22Rv1 (cell line): ENCODE measurements at regions not wholly inside any gene's neighbourhood (a gene's known extent, or its start where the extent isn't known, plus 50 kb on each side); places are given as distances from the start of the nearest gene placed in this dataset.

Source experiments
- ZFX ChIP-seq: fragments of 450-650 bp; IDR thresholded peaks from 2 replicates; pipeline ENCODE4 v1.6.1; 2017; ENCODE audit warnings: antibody characterized with exemption, borderline replicate concordance
- TF ChIP-seq, protein P1 (sequence below): fragments of 450-650 bp; IDR thresholded peaks from 2 replicates; pipeline ENCODE4 v1.5.1; 2017; ENCODE audit warnings: mild to moderate bottlenecking

DNA sequence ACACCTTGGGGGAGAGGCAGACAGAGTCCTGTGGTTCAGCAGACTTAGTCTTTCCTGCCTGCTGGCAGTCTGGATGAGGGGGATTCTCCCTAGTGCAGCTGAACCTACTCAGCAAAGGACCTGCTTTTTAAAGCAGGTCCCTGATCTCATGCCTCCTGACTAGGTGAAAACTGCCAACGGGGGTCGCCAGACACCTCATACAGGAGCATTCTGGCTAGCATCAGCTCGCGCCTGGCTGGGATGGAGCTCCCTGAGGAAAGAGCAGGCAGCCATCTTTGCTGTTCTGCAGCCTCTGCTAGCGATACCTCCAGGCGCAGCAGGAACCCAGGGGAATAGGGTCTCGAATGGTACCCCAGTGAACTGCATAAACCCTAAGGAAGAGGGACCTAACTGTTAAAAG lies 225.2 kb downstream of the CDH9 start:
- TF ChIP-seq, protein P1, sequence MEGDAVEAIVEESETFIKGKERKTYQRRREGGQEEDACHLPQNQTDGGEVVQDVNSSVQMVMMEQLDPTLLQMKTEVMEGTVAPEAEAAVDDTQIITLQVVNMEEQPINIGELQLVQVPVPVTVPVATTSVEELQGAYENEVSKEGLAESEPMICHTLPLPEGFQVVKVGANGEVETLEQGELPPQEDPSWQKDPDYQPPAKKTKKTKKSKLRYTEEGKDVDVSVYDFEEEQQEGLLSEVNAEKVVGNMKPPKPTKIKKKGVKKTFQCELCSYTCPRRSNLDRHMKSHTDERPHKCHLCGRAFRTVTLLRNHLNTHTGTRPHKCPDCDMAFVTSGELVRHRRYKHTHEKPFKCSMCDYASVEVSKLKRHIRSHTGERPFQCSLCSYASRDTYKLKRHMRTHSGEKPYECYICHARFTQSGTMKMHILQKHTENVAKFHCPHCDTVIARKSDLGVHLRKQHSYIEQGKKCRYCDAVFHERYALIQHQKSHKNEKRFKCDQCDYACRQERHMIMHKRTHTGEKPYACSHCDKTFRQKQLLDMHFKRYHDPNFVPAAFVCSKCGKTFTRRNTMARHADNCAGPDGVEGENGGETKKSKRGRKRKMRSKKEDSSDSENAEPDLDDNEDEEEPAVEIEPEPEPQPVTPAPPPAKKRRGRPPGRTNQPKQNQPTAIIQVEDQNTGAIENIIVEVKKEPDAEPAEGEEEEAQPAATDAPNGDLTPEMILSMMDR, result no peak
- no peak for TF ChIP-seq ZFX
